Kidney (tissue), 13 donors: ENCODE measurements at regions not wholly inside any gene's neighbourhood (a gene's known extent, or its start where the extent isn't known, plus 50 kb on each side); places are given as distances from the start of the nearest gene placed in this dataset.

ENCODE experiments used
- DNase-seq, 5 donors: peaks; one replicate each; pipeline ENCODE4 v3.0.0-alpha.2; 2013 to 2020
- FAIRE-seq: peaks from 2 replicates; lab custom pipeline; 2012; peaks lifted over from hg19 to GRCh38; lab: Jason Lieb, UNC
- H3K27ac ChIP-seq, 2 donors: one replicate each; pipeline ENCODE4 v1.7.0; 2013; ENCODE audit warnings: low read depth in 2 of 2, low read length in 2 of 2, inconsistent platforms in 1 of 2
- H3K27me3 ChIP-seq: one replicate; pipeline ENCODE4 v1.7.1; 2013; ENCODE audit warnings: low read length, inconsistent platforms; ENCODE audit not compliant: control insufficient read depth, insufficient read depth
- H3K36me3 ChIP-seq, 3 donors: one replicate each; pipeline versions ENCODE4 v1.7.0 to v1.7.1; 2013; ENCODE audit warnings: low read length in 3 of 3, control low read depth in 1 of 3, inconsistent platforms in 1 of 3; ENCODE audit not compliant: insufficient read depth in 3 of 3, control insufficient read depth in 2 of 3
- H3K4me1 ChIP-seq, 3 donors: one replicate each; pipeline versions ENCODE4 v1.7.0 to v1.7.1; 2013; ENCODE audit warnings: low read length in 3 of 3, inconsistent platforms in 1 of 3, low read depth in 1 of 3; ENCODE audit not compliant: control insufficient read depth in 2 of 3, insufficient read depth in 2 of 3
- H3K4me3 ChIP-seq, 3 donors: one replicate each; pipeline versions ENCODE4 v1.7.0 to v1.8.1; 2013; ENCODE audit warnings: low read length in 3 of 3, control low read depth in 1 of 3, inconsistent platforms in 1 of 3
- H3K9ac ChIP-seq, 3 donors: one replicate each; pipeline versions ENCODE4 v1.7.0 to v1.7.1; 2013; ENCODE audit warnings: low read length in 3 of 3, control low read depth in 1 of 3, inconsistent platforms in 1 of 3
- H3K9me3 ChIP-seq, 3 donors: one replicate each; pipeline versions ENCODE4 v1.7.0 to v1.7.1; 2013; ENCODE audit warnings: low read length in 3 of 3, control low read depth in 1 of 3, inconsistent platforms in 1 of 3; ENCODE audit not compliant: control insufficient read depth in 2 of 3, insufficient read depth in 1 of 3
- CTCF ChIP-seq: IDR thresholded peaks from 3 replicates; pipeline ENCODE4 v1.5.1; 2012; ENCODE audit warnings: mild to moderate bottlenecking, moderate library complexity, borderline replicate concordance; ENCODE audit not compliant: insufficient read depth; ENCODE audit errors: extremely low read depth
- intact Hi-C: fragments of 100-400 bp; cut with DNase I; formaldehyde crosslinking; loops from one replicate; pipeline ENCODE4 v1.11.1; 2022
- donor health status: control.
- donor health status: control.
- donor health status: control.
- donor health status: control.
- donor health status: control.
- donor health status: DM: yes; HTN: yes; CAD: no.
- donor health status: Normal renal cell carcinoma (clear cell type).

GRCh38 chr4:123107444-123108252 is 185.3 kb upstream of the NUDT6 start:
- Histone ChIP-seq H3K27me3 (no peaks in the 10 kb centered on the region), H3K9ac (no peak overlapping the region), H3K27ac (no peak overlapping the region), H3K36me3 (no peaks in the 10 kb centered on the region), H3K4me3 (no peak overlapping the region), H3K4me1 (peaks cover 0 to 3% (median 0%) of the 10 kb centered on the region in 3 donors), H3K9me3 (no peaks in the 10 kb centered on the region)
- FAIRE-seq (no peak), DNase-seq (peak in 1 of 5 donors; percentile 48)
- intact Hi-C loops, result no loop called here
- TF ChIP-seq CTCF, result no peak

- no peak for TF ChIP-seq CTCF
- FAIRE-seq (no peak), DNase-seq (no peak)
- Histone ChIP-seq H3K9ac (no peak overlapping the region), H3K9me3 (no peaks in the 10 kb centered on the region), H3K4me3 (no peak overlapping the region), H3K4me1 (peaks cover 0 to 3% (median 0%) of the 10 kb centered on the region in 3 donors), H3K27ac (no peak overlapping the region), H3K27me3 (no peaks in the 10 kb centered on the region), H3K36me3 (no peaks in the 10 kb centered on the region)
- intact Hi-C loops, result no loop called here
Observed at GRCh38 chr4:123109139-123109538, 186.7 kb upstream of the NUDT6 start.

GRCh38 chr4:123110147-123110546 is 187.8 kb upstream of the NUDT6 start:
- H3K27ac ChIP-seq, result no peak overlapping the region
- peak in 1 of 5 donors; percentile 24 for DNase-seq
- no peak overlapping the region for H3K4me3 ChIP-seq
- H3K4me1 ChIP-seq, result no peaks in the 10 kb centered on the region
- H3K27me3 ChIP-seq, result no peaks in the 10 kb centered on the region
- H3K9me3 ChIP-seq, result no peaks in the 10 kb centered on the region
- intact Hi-C loops, result loop anchor here (10.0 kb wide), 1 partner anchor 1005 kb away; no protein-coding TSS in a partner anchor
- no peak for FAIRE-seq
- TF ChIP-seq CTCF, result no peak
- no peak overlapping the region for H3K9ac ChIP-seq
- no peaks in the 10 kb centered on the region for H3K36me3 ChIP-seq
